ENCODE measurements at regions not wholly inside any gene's neighbourhood (a gene's known extent, or its start where the extent isn't known, plus 50 kb on each side); places are given as distances from the start of the nearest gene placed in this dataset.

DNA sequence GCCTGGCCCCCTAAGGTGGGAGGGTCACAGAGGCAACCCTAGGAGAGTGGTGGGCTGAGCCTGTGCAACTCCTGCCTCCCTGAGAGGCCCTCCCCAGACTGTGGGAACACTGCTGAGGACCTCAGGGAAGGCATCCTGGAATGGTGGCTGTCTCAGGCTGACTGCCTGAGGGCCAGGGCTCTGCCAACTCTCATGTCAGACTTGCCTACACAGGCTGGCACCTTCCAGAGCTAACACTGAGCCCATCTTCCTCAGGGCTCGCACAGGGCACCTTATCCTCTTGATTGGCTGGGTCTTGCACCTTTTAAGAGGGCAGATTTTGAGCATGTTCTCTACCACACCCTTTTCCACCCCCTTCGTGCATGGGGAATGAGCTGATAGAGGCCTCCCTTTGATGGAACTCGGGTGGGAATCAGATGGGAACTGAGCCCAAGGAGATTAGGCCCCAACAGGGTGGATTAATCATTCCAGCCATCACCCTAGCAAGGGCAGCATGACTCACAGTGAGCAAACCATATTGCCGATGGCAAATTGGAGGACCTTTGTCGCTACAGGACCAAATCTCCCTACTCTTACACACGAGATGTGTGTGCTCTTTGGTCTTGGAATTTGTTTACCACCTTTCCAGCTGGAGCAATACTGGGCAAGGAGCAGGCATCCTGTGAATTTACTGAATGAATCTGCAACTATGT lies 702.8 kb downstream of the VRK1 start:
- WGBS, 3 donors, result 65 to 70% (median 67%) methylated on average over 6 of the region's 6 CpGs

DNA sequence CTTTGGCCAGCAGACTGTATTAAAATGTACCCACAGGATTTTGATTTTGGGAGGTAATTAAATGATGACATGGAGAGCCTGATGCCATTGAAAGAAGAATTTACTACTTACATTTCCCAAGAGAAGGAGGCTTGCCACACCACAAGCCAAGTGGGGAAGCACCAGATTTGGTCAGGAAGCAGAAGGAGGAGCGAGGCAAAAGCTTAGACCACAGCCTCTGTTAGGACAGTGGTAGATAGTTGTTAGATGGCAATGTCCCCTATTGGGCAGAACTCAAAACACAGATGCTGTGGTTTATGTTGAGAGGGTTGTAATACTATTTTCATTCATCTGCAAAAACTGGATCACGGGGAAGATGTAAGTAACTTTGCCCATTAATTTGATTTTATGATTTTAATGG lies 709.4 kb downstream of the VRK1 start:
- Histone ChIP-seq H3K27me3 (ENCODE audit: insufficient read depth in 3 of 3, low read length in 2 of 3) (peaks cover 0 to 3% (median 0%) of the 10 kb centered on the region in 3 donors), H3K4me1 (no peaks in the 10 kb centered on the region), H3K36me3 (ENCODE audit: insufficient read depth in 1 of 2, low read depth in 1 of 2) (no peaks in the 10 kb centered on the region), H3K27ac (no peak overlapping the region), H3K4me3 (no peak overlapping the region), H3K9me3 (no peaks in the 10 kb centered on the region)
- DNase-seq, result no peak
- TF ChIP-seq, protein P1, sequence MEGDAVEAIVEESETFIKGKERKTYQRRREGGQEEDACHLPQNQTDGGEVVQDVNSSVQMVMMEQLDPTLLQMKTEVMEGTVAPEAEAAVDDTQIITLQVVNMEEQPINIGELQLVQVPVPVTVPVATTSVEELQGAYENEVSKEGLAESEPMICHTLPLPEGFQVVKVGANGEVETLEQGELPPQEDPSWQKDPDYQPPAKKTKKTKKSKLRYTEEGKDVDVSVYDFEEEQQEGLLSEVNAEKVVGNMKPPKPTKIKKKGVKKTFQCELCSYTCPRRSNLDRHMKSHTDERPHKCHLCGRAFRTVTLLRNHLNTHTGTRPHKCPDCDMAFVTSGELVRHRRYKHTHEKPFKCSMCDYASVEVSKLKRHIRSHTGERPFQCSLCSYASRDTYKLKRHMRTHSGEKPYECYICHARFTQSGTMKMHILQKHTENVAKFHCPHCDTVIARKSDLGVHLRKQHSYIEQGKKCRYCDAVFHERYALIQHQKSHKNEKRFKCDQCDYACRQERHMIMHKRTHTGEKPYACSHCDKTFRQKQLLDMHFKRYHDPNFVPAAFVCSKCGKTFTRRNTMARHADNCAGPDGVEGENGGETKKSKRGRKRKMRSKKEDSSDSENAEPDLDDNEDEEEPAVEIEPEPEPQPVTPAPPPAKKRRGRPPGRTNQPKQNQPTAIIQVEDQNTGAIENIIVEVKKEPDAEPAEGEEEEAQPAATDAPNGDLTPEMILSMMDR (IDR thresholded peaks at IDR 0.05), result no peak
- intact Hi-C loops (cut with DNase I), result no loop called here
- ATAC-seq, result no peak
- WGBS, 3 donors, result 30 to 40% (median 30%) methylated on average over 2 of the region's 2 CpGs

More for the DNA sequence above, 702.8 kb downstream of the VRK1 start:
- H3K27ac ChIP-seq, result no peak overlapping the region
- no peaks in the 10 kb centered on the region for H3K27me3 ChIP-seq (ENCODE audit: insufficient read depth in 3 of 3, low read length in 2 of 3)
- H3K9me3 ChIP-seq, result no peaks in the 10 kb centered on the region
- H3K36me3 ChIP-seq (ENCODE audit: insufficient read depth in 1 of 2, low read depth in 1 of 2), result no peaks in the 10 kb centered on the region
- no peaks in the 10 kb centered on the region for H3K4me1 ChIP-seq
- ATAC-seq (no peak), DNase-seq (no peak)
- no peak overlapping the region for H3K4me3 ChIP-seq
- TF ChIP-seq, protein P1 (IDR thresholded peaks at IDR 0.05), result no peak
- intact Hi-C loops (cut with DNase I), result no loop called here

DNA sequence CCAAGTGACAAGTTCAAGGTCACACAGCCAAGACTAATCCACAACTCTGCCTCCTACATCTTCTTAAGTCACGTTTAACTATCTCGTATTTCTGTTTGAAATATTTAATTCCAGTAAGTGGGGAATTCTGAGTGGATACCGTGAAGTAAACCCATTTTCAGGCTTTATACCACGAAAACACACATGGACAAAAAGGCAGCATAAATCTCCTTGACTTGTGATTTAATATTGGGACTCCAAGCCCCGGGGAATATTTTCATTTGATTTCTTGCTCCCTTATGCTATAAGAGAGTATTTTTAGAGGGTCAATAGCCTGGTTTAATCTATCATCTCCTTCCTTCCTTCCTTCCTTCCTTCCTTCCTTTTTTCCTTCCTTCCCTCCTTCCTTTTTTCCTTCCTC lies 716.7 kb downstream of the VRK1 start:
- H3K4me1 ChIP-seq, result no peaks in the 10 kb centered on the region
- ATAC-seq, result no peak
- no peak overlapping the region for H3K4me3 ChIP-seq
- H3K36me3 ChIP-seq (ENCODE audit: insufficient read depth in 1 of 2, low read depth in 1 of 2), result no peaks in the 10 kb centered on the region
- TF ChIP-seq, protein P1 (IDR thresholded peaks at IDR 0.05), result no peak
- intact Hi-C loops (cut with DNase I), result no loop called here
- H3K9me3 ChIP-seq, result no peaks in the 10 kb centered on the region
- no peak for DNase-seq
- H3K27me3 ChIP-seq (ENCODE audit: insufficient read depth in 3 of 3, low read length in 2 of 3), result peaks cover 0 to 1% (median 0%) of the 10 kb centered on the region in 3 donors
- 63 to 68% (median 66%) methylated on average over 5 of the region's 5 CpGs for WGBS, 3 donors
- H3K27ac ChIP-seq, result no peak overlapping the region

DNA sequence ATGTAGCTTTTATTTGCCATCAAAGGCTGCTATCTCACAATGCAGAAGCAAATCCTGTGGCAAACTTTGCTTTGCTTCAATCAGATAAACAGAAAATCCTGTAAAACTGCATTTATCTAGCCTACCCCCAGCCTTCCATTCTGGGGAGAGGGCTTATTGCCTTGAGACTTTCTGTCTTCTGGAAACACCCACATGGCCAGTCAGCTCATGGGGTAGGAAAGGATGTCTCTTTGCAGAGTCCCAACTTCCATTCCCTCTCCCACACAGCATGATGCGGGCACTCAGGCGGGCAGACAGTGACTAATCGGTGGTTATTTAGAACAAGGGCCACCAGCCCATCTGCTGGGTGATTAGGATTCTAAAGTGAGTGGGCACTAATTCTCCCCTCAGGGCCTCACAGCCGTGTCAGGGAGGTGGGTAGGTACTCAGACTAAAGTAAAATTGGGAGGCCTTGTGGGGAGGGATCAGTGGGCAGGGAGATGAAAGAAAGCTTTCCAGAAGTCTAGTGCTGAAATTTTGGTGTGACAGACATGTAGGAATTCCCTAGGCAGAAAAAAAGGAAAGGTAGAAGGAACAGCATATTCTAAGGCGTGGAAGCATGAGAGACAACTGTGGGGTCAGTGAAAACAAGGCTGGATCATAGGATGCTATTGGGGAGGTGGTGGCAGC lies 720.5 kb downstream of the VRK1 start:
- ATAC-seq (no peak), DNase-seq (no peak)
- no peaks in the 10 kb centered on the region for H3K4me1 ChIP-seq
- intact Hi-C loops (cut with DNase I), result no loop called here
- 55 to 66% (median 61%) methylated on average over 5 of the region's 5 CpGs for WGBS, 3 donors
- H3K36me3 ChIP-seq (ENCODE audit: insufficient read depth in 1 of 2, low read depth in 1 of 2), result no peaks in the 10 kb centered on the region
- H3K27me3 ChIP-seq (ENCODE audit: insufficient read depth in 3 of 3, low read length in 2 of 3), result no peaks in the 10 kb centered on the region
- no peaks in the 10 kb centered on the region for H3K9me3 ChIP-seq
- TF ChIP-seq, protein P1 (IDR thresholded peaks at IDR 0.05), result no peak
- H3K4me3 ChIP-seq, result no peak overlapping the region
- H3K27ac ChIP-seq, result no peak overlapping the region

All from psoas muscle (tissue), 7 donors.